Osteoblast (primary cell): ENCODE measurements at regions not wholly inside any gene's neighbourhood (a gene's known extent, or its start where the extent isn't known, plus 50 kb on each side); places are given as distances from the start of the nearest gene placed in this dataset.

Experiments
- DNase-seq: peaks from one replicate; pipeline ENCODE4 v3.0.0; 2011; ENCODE audit warnings: low spot score, mixed read lengths; ENCODE audit not compliant: insufficient read length; ENCODE audit errors: missing footprints
- H2AFZ ChIP-seq: 2 replicates; pipeline ENCODE4 v1.6.0; 2011; ENCODE audit warnings: mild to moderate bottlenecking, low read length
- H3K27ac ChIP-seq: 2 replicates; pipeline ENCODE4 v1.5.1; 2011; ENCODE audit warnings: mild to moderate bottlenecking, low read depth, low read length, moderate library complexity
- H3K27me3 ChIP-seq: 2 replicates; pipeline ENCODE4 v1.6.0; 2012; ENCODE audit warnings: mild to moderate bottlenecking, control low read depth, inconsistent platforms, low read length, moderate library complexity; ENCODE audit not compliant: insufficient read depth
- H3K36me3 ChIP-seq: 2 replicates; pipeline ENCODE4 v1.5.1; 2011; ENCODE audit warnings: mild to moderate bottlenecking, low read length, control low read depth, moderate library complexity; ENCODE audit not compliant: insufficient read depth
- H3K4me1 ChIP-seq: 2 replicates; pipeline ENCODE4 v1.5.1; 2011; ENCODE audit warnings: mild to moderate bottlenecking, low read length, control low read depth, moderate library complexity; ENCODE audit not compliant: insufficient read depth
- H3K4me2 ChIP-seq: 2 replicates; pipeline ENCODE4 v1.6.0; 2011; ENCODE audit warnings: mild to moderate bottlenecking, low read length; ENCODE audit not compliant: insufficient read depth
- H3K4me3 ChIP-seq: fragments of 200-600 bp; sonication (generic); 3 replicates; pipeline ENCODE4 v1.5.1; 2012; ENCODE audit warnings: mild to moderate bottlenecking, low read length, inconsistent platforms; ENCODE audit not compliant: insufficient read depth
- H3K79me2 ChIP-seq: 2 replicates; pipeline ENCODE4 v1.6.0; 2012; ENCODE audit warnings: mild to moderate bottlenecking, low read length, control low read depth, inconsistent platforms; ENCODE audit not compliant: insufficient read depth
- H3K9me3 ChIP-seq: 2 replicates; pipeline ENCODE4 v1.5.1; 2011; ENCODE audit warnings: low read depth, low read length, control low read depth
- H4K20me1 ChIP-seq: 2 replicates; pipeline ENCODE4 v1.6.0; 2012; ENCODE audit warnings: mild to moderate bottlenecking, low read length, control low read depth; ENCODE audit not compliant: insufficient read depth
- CTCF ChIP-seq: IDR thresholded peaks from 2 replicates; pipeline ENCODE4 v1.5.1; 2011; ENCODE audit warnings: mild to moderate bottlenecking, low read depth, low read length, moderate library complexity; ENCODE audit errors: extremely low read depth

- Histone ChIP-seq H3K4me1 (peaks cover 22% of the 10 kb centered on the region), H3K36me3 (no peaks in the 10 kb centered on the region), H3K9me3 (no peaks in the 10 kb centered on the region), H4K20me1 (no peaks in the 10 kb centered on the region), H3K27me3 (no peaks in the 10 kb centered on the region), H3K27ac (no peak overlapping the region), H3K79me2 (no peaks in the 10 kb centered on the region), H3K4me2 (no peak overlapping the region), H2AFZ (no peak overlapping the region), H3K4me3 (no peak overlapping the region)
- no peak for TF ChIP-seq CTCF
- no peak for DNase-seq
Measured at GRCh38 chr2:145600811-145601210, 1080.9 kb upstream of the ZEB2 start.

- no peak for TF ChIP-seq CTCF
- Histone ChIP-seq H3K36me3 (no peaks in the 10 kb centered on the region), H4K20me1 (no peaks in the 10 kb centered on the region), H3K4me2 (no peak overlapping the region), H3K4me1 (peaks cover 28% of the 10 kb centered on the region), H3K27me3 (no peaks in the 10 kb centered on the region), H3K4me3 (no peak overlapping the region), H3K27ac (peak overlapping the region; percentile 65), H3K79me2 (no peaks in the 10 kb centered on the region), H3K9me3 (no peaks in the 10 kb centered on the region), H2AFZ (no peak overlapping the region)
- DNase-seq = peak; percentile 11
Measured at GRCh38 chr2:145599756-145600155, 1079.8 kb upstream of the ZEB2 start.

- Histone ChIP-seq H3K4me2 (peak overlapping the region; percentile 27), H3K27ac (peak overlapping the region; percentile 65), H3K27me3 (no peaks in the 10 kb centered on the region), H3K4me1 (peaks cover 40% of the 10 kb centered on the region), H3K9me3 (no peaks in the 10 kb centered on the region), H4K20me1 (no peaks in the 10 kb centered on the region), H3K4me3 (no peak overlapping the region), H3K36me3 (no peaks in the 10 kb centered on the region), H3K79me2 (no peaks in the 10 kb centered on the region), H2AFZ (peak overlapping the region; percentile 30)
- no peak for DNase-seq
- TF ChIP-seq CTCF = no peak
Measured at GRCh38 chr2:145598434-145598833, 1078.5 kb upstream of the ZEB2 start.

GRCh38 chr2:145597809-145598208 is 1077.9 kb upstream of the ZEB2 start:
- H3K79me2 ChIP-seq = no peaks in the 10 kb centered on the region
- H3K36me3 ChIP-seq = no peaks in the 10 kb centered on the region
- peak overlapping the region; percentile 65 for H3K27ac ChIP-seq
- peaks cover 40% of the 10 kb centered on the region for H3K4me1 ChIP-seq
- H3K4me3 ChIP-seq = no peak overlapping the region
- H3K4me2 ChIP-seq = no peak overlapping the region
- no peak for TF ChIP-seq CTCF
- H4K20me1 ChIP-seq = no peaks in the 10 kb centered on the region
- no peaks in the 10 kb centered on the region for H3K27me3 ChIP-seq
- no peaks in the 10 kb centered on the region for H3K9me3 ChIP-seq
- no peak for DNase-seq
- no peak overlapping the region for H2AFZ ChIP-seq
